Neural crest cell (in vitro differentiated cells): ENCODE measurements at regions not wholly inside any gene's neighbourhood (a gene's known extent, or its start where the extent isn't known, plus 50 kb on each side); places are given as distances from the start of the nearest gene placed in this dataset.

ENCODE experiments used
- DNase-seq: peaks from one replicate; pipeline ENCODE4 v3.0.0; 2021; ENCODE audit warnings: low read depth, mixed read lengths, low spot score
- H3K27ac Mint-ChIP-seq: one replicate; pipeline ENCODE4 v1.8.0; 2021; ENCODE audit warnings: mild to moderate bottlenecking, mixed read lengths; ENCODE audit not compliant: unreplicated experiment
- H3K27me3 Mint-ChIP-seq: 2 replicates; pipeline ENCODE4 v1.8.0; 2021; ENCODE audit warnings: low read depth, mild to moderate bottlenecking, mixed read lengths
- H3K36me3 Mint-ChIP-seq: 2 replicates; pipeline ENCODE4 v1.8.0; 2021; ENCODE audit warnings: low read depth, mild to moderate bottlenecking, mixed read lengths
- H3K4me1 Mint-ChIP-seq: 2 replicates; pipeline ENCODE4 v1.8.0; 2021; ENCODE audit warnings: mixed read lengths
- H3K4me3 Mint-ChIP-seq: one replicate; pipeline ENCODE4 v1.8.0; 2021; ENCODE audit warnings: mild to moderate bottlenecking, mixed read lengths
- H3K9me3 Mint-ChIP-seq: 2 replicates; pipeline ENCODE4 v1.8.0; 2021; ENCODE audit warnings: mixed read lengths
- TF ChIP-seq, protein P1 (sequence below): fragments of 200-600 bp; sonication (generic); conservative IDR thresholded peaks from 2 replicates; pipeline ENCODE4 v1.5.0; 2021; ENCODE audit warnings: antibody characterized with exemption, mild to moderate bottlenecking

DNA sequence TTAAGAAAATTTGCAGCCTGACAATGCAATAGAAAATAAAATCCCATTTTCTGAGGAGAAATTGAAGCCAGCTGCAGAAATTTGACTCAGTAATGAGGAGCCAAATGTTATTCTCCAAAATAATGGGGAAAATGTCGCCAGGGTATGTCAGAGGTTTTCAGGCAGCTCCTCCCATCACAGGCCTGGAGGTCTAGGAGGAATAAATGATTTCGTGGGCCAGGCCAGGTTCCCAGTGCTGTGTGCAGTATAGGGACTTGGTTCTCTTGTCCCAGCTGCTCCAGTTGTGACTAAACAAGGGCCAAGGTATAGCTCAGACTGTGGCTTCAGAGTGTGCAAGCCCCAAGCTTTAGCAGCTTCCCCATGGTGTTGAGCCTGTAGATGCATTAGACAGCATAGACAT, 1240.8 kb upstream of the ADGRB3 start:
- H3K27me3 Mint-ChIP-seq, result no peaks in the 10 kb centered on the region
- H3K36me3 Mint-ChIP-seq, result peaks cover 3% of the 10 kb centered on the region
- H3K27ac Mint-ChIP-seq, result no peak overlapping the region
- DNase-seq, result no peak
- H3K4me3 Mint-ChIP-seq, result no peak overlapping the region
- H3K9me3 Mint-ChIP-seq, result peaks cover 3% of the 10 kb centered on the region
- H3K4me1 Mint-ChIP-seq, result no peaks in the 10 kb centered on the region
- TF ChIP-seq, protein P1, sequence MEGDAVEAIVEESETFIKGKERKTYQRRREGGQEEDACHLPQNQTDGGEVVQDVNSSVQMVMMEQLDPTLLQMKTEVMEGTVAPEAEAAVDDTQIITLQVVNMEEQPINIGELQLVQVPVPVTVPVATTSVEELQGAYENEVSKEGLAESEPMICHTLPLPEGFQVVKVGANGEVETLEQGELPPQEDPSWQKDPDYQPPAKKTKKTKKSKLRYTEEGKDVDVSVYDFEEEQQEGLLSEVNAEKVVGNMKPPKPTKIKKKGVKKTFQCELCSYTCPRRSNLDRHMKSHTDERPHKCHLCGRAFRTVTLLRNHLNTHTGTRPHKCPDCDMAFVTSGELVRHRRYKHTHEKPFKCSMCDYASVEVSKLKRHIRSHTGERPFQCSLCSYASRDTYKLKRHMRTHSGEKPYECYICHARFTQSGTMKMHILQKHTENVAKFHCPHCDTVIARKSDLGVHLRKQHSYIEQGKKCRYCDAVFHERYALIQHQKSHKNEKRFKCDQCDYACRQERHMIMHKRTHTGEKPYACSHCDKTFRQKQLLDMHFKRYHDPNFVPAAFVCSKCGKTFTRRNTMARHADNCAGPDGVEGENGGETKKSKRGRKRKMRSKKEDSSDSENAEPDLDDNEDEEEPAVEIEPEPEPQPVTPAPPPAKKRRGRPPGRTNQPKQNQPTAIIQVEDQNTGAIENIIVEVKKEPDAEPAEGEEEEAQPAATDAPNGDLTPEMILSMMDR, result no peak

DNA sequence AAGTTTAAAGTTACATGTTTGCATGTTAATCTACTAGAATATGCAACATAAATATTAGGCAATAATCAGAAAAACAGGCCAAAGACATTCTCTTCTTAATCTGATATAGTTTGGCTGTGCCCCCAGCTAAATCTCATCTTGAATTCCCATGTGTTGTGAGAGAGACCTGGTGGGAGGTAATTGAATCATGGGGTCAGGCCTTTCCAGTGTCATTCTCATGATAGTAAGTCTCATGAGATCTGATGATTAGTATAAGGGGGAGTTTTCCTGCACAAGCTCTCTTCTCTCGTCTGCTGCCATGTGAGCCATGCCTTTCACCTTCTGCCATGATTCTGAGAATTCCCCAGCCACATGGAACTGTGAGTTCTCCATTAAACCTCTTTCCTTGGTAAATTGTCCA, 1241.7 kb upstream of the ADGRB3 start:
- Mint-ChIP-seq H3K27me3 (no peaks in the 10 kb centered on the region), H3K27ac (no peak overlapping the region), H3K4me3 (no peak overlapping the region), H3K36me3 (peaks cover 3% of the 10 kb centered on the region), H3K4me1 (no peaks in the 10 kb centered on the region), H3K9me3 (peaks cover 3% of the 10 kb centered on the region)
- TF ChIP-seq, protein P1, result no peak
- no peak for DNase-seq

DNA sequence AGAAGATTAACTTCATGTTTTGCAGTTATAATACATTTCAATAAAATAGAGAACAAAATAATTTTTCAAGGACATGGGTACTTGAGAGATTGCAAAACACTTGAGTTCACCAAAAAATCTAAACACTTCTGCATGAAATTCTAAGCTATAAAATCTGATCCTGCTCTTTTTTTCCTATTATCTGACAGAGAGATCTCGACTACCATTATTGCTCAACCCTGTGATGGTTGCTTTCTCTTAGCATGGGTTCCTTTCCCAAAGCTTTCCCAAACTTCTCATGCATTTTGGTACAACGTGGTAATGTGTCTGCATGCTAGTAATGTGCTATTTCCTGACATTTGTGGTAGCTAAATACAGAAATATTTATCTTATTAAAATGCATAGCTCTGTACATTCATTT, 1243.1 kb upstream of the ADGRB3 start:
- Mint-ChIP-seq H3K4me3 (no peak overlapping the region), H3K4me1 (no peaks in the 10 kb centered on the region), H3K36me3 (peaks cover 3% of the 10 kb centered on the region), H3K27ac (no peak overlapping the region), H3K27me3 (no peaks in the 10 kb centered on the region), H3K9me3 (peaks cover 3% of the 10 kb centered on the region)
- no peak for DNase-seq
- TF ChIP-seq, protein P1, result no peak

DNA sequence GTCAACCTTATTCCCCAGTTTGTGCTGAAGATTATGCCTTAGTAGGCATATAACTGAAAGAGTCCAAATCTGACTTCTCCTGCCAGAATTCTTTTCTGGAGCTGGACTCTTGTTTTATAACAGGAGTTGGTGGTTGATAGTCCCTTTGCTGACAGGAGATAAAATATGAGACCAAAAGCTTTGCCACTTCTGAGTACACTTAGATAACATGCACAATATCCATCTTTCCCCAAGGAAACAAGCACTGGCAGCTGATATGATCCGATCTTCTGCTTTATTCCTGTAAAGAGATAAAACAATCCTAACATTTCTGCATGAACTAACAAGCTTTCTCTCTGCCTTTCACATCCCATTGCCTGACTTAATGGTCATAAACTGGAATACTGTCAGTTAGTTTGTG, 1265.4 kb upstream of the ADGRB3 start:
- Mint-ChIP-seq H3K36me3 (no peaks in the 10 kb centered on the region), H3K4me1 (no peaks in the 10 kb centered on the region), H3K9me3 (no peaks in the 10 kb centered on the region), H3K27ac (no peak overlapping the region), H3K27me3 (no peaks in the 10 kb centered on the region), H3K4me3 (no peak overlapping the region)
- TF ChIP-seq, protein P1, result no peak
- DNase-seq, result no peak

DNA sequence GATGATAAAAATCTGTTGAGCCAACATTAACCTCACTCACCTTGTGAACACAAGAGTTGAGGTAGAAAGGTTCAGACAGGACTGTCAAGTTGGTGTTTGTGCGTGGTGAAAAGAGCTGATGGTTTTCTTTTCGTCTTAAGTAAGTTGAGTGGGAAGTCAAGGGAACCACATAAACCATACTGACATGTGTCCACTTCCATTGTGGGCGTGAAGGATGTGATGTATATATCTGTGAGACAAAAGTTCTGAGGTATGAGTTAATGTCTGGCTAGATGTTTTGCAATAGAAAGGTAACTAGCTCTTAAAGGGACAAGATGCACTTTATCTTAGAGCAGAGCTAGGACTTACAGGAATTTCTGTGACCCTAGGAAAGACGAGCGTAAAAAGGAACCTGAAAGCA, 1272.1 kb upstream of the ADGRB3 start:
- TF ChIP-seq, protein P1, result no peak
- H3K9me3 Mint-ChIP-seq, result peaks cover 4% of the 10 kb centered on the region
- H3K27me3 Mint-ChIP-seq, result no peaks in the 10 kb centered on the region
- no peak overlapping the region for H3K4me3 Mint-ChIP-seq
- no peak for DNase-seq
- no peaks in the 10 kb centered on the region for H3K36me3 Mint-ChIP-seq
- H3K27ac Mint-ChIP-seq, result no peak overlapping the region
- H3K4me1 Mint-ChIP-seq, result no peaks in the 10 kb centered on the region

DNA sequence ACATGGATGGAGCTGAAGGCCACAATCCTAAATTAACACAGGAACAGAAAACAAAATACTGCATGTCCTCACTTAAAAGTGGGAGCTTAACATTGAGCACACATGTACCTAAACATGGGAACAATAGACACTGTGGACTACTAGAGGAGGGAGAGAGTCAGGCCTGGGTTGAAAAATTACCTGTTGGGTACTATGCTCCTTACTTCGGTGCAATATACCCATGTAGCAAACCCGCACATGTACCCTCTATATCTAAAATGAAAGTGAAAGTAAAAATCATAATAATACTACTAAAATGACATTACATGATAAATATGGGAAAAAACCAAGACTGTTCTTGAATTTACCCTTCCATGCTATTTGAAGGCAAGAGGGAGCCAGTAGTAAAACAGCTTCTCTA, 1273.8 kb upstream of the ADGRB3 start:
- TF ChIP-seq, protein P1, result no peak
- no peaks in the 10 kb centered on the region for H3K27me3 Mint-ChIP-seq
- peaks cover 4% of the 10 kb centered on the region for H3K9me3 Mint-ChIP-seq
- H3K27ac Mint-ChIP-seq, result no peak overlapping the region
- no peaks in the 10 kb centered on the region for H3K36me3 Mint-ChIP-seq
- no peaks in the 10 kb centered on the region for H3K4me1 Mint-ChIP-seq
- DNase-seq, result no peak
- H3K4me3 Mint-ChIP-seq, result no peak overlapping the region
